WTC11 (cell line): ENCODE measurements at regions not wholly inside any gene's neighbourhood (a gene's known extent, or its start where the extent isn't known, plus 50 kb on each side); places are given as distances from the start of the nearest gene placed in this dataset.

Experiments
- ATAC-seq: fragments of 200-7000 bp; cut with Tn5 transposase; 2 replicates; pipeline ENCODE4 v1.10.0; 2021; ENCODE audit warnings: mild to moderate bottlenecking, moderate library complexity
- CTCF ChIA-PET: fragments of 300-600 bp; sonication (Branson Sonifier 250); formaldehyde crosslinking; loops from one replicate; lab custom pipeline; 2021; ENCODE audit warnings: antibody characterized with exemption; lab: Charles Lee
- POLR2A ChIA-PET: fragments of 350-600 bp; sonication (Branson Sonifier 250); formaldehyde crosslinking; loops from one replicate; lab custom pipeline; 2021; ENCODE audit warnings: antibody characterized with exemption; lab: Charles Lee
- DNase-seq: peaks from one replicate; pipeline ENCODE4 v3.0.0; 2021; ENCODE audit warnings: low spot score
- H3K27ac Mint-ChIP-seq: 2 replicates; pipeline ENCODE4 v1.8.0; 2021; ENCODE audit warnings: mixed read lengths
- H3K27me3 Mint-ChIP-seq: 2 replicates; pipeline ENCODE4 v1.8.0; 2021; ENCODE audit warnings: low read depth, mild to moderate bottlenecking, moderate library complexity, mixed read lengths
- H3K36me3 Mint-ChIP-seq: 2 replicates; pipeline ENCODE4 v1.8.0; 2021; ENCODE audit warnings: mixed read lengths
- H3K4me1 Mint-ChIP-seq: 2 replicates; pipeline ENCODE4 v1.8.0; 2022; ENCODE audit warnings: mixed read lengths
- H3K4me3 Mint-ChIP-seq: 2 replicates; pipeline ENCODE4 v1.8.0; 2021; ENCODE audit warnings: mild to moderate bottlenecking, moderate library complexity, mixed read lengths
- H3K9me3 Mint-ChIP-seq: 2 replicates; pipeline ENCODE4 v1.8.0; 2021; ENCODE audit warnings: mixed read lengths
- ARID4B ChIP-seq: sonication (generic); formaldehyde crosslinking; IDR thresholded peaks from 2 replicates; pipeline ENCODE4 v1.8.0; 2023; ENCODE audit warnings: missing genetic modification reagents, mild to moderate bottlenecking, borderline replicate concordance
- FOXK1 ChIP-seq: sonication (generic); formaldehyde crosslinking; IDR thresholded peaks from 2 replicates; pipeline ENCODE4 v1.8.0; 2022; ENCODE audit warnings: mild to moderate bottlenecking, moderate library complexity, missing genetic modification reagents
- FOXP4 ChIP-seq: sonication (generic); formaldehyde crosslinking; IDR thresholded peaks from 2 replicates; pipeline ENCODE4 v1.8.0; 2022; ENCODE audit warnings: mild to moderate bottlenecking, missing genetic modification reagents
- JUN ChIP-seq: sonication (generic); formaldehyde crosslinking; IDR thresholded peaks from 2 replicates; pipeline ENCODE4 v1.8.0; 2023; ENCODE audit warnings: mild to moderate bottlenecking, missing genetic modification reagents
- PRDM15 ChIP-seq: sonication (generic); formaldehyde crosslinking; IDR thresholded peaks from 2 replicates; pipeline ENCODE4 v1.8.0; 2022; ENCODE audit warnings: missing genetic modification reagents
- PRRX2 ChIP-seq: fragments of 250-450 bp; sonication (Bioruptor Pico); IDR thresholded peaks from 2 replicates; pipeline ENCODE4 v1.8.0; 2021; ENCODE audit warnings: mild to moderate bottlenecking
- STAT6 ChIP-seq: sonication (generic); formaldehyde crosslinking; conservative IDR thresholded peaks from 2 replicates; pipeline ENCODE4 v1.8.1; 2023; ENCODE audit warnings: mild to moderate bottlenecking, low read depth, missing genetic modification reagents, moderate library complexity
- TCF7 ChIP-seq: sonication (generic); formaldehyde crosslinking; IDR thresholded peaks from 2 replicates; pipeline ENCODE4 v1.8.0; 2022; ENCODE audit warnings: mild to moderate bottlenecking, low read depth, missing genetic modification reagents, moderate library complexity
- ZNF121 ChIP-seq: sonication (generic); formaldehyde crosslinking; IDR thresholded peaks from 2 replicates; pipeline ENCODE4 v1.8.0; 2023; ENCODE audit warnings: missing genetic modification reagents
- ZNF281 ChIP-seq: sonication (generic); formaldehyde crosslinking; IDR thresholded peaks from 2 replicates; pipeline ENCODE4 v1.8.0; 2023; ENCODE audit warnings: mild to moderate bottlenecking, missing genetic modification reagents
- ZNF512 ChIP-seq: sonication (generic); formaldehyde crosslinking; IDR thresholded peaks from 2 replicates; pipeline ENCODE4 v1.8.1; 2022; ENCODE audit warnings: missing genetic modification reagents, borderline replicate concordance
- ZNF532 ChIP-seq: fragments of 250-450 bp; sonication (Bioruptor Pico); IDR thresholded peaks from 2 replicates; pipeline ENCODE4 v1.9.0; 2021; ENCODE audit warnings: mild to moderate bottlenecking, borderline replicate concordance
- ZSCAN18 ChIP-seq: fragments of 250-450 bp; sonication (Bioruptor Pico); IDR thresholded peaks from 2 replicates; pipeline ENCODE4 v2.1.2; 2022; ENCODE audit warnings: mild to moderate bottlenecking, moderate library complexity

- Mint-ChIP-seq H3K9me3 (no peaks in the 10 kb centered on the region), H3K4me3 (no peak overlapping the region), H3K4me1 (peaks cover 44% of the 10 kb centered on the region), H3K27me3 (no peaks in the 10 kb centered on the region), H3K36me3 (no peaks in the 10 kb centered on the region), H3K27ac (no peak overlapping the region)
- ChIA-PET POLR2A (no interaction called here), CTCF (no interaction called here)
- DNase-seq (no peak), ATAC-seq (no peak)
- no peak for TF ChIP-seq STAT6 (CRISPR knock-in tag)
- TF ChIP-seq ZNF281 (CRISPR knock-in tag), result no peak
- TF ChIP-seq PRRX2 (CRISPR knock-in tag), result no peak
- no peak for TF ChIP-seq ZSCAN18 (CRISPR knock-in tag)
- TF ChIP-seq TCF7 (CRISPR knock-in tag), result no peak
- TF ChIP-seq FOXP4 (CRISPR knock-in tag), result no peak
- no peak for TF ChIP-seq ZNF512 (CRISPR knock-in tag)
- no peak for TF ChIP-seq ZNF532
- no peak for TF ChIP-seq ARID4B
- TF ChIP-seq FOXK1 (CRISPR knock-in tag), result no peak
- no peak for TF ChIP-seq PRDM15 (CRISPR knock-in tag)
- no peak for TF ChIP-seq ZNF121 (CRISPR knock-in tag)
- TF ChIP-seq JUN (CRISPR knock-in tag), result no peak
These were observed 71.1 kb upstream of the MAP4K3 start for GRCh38 chr2:39508198-39508597.
